ENCODE measurements at regions not wholly inside any gene's neighbourhood (a gene's known extent, or its start where the extent isn't known, plus 50 kb on each side); places are given as distances from the start of the nearest gene placed in this dataset.
"Not testable (repeated sequence)": the region's sequence is repeated elsewhere in the genome, so short reads cannot be mapped to it uniquely, and the experiment has no call there.

GRCh38 chr13:83439464-83439863 lies 442.8 kb downstream of the SLITRK1 start:
- TF ChIP-seq CTCF (conservative IDR thresholded peaks at IDR 0.05); ZFX (IDR thresholded peaks at IDR 0.05): not testable (repeated sequence)
